DOHH2 (cell line): ENCODE measurements at regions not wholly inside any gene's neighbourhood (a gene's known extent, or its start where the extent isn't known, plus 50 kb on each side); places are given as distances from the start of the nearest gene placed in this dataset.

Source experiments
- H3F3A ChIP-seq: fragments of 200-600 bp; sonication (generic), shearing (Covaris generic); 2 replicates; pipeline ENCODE4 v1.6.0; 2016; ENCODE audit warnings: antibody characterized with exemption, mild to moderate bottlenecking; ENCODE audit not compliant: control insufficient read depth, insufficient read depth
- H3K27ac ChIP-seq: fragments of 200-600 bp; sonication (generic); 2 replicates; pipeline ENCODE4 v1.5.1; 2014; ENCODE audit warnings: low read depth, mild to moderate bottlenecking, low read length, moderate library complexity
- H3K27me3 ChIP-seq: fragments of 200-600 bp; sonication (generic); 2 replicates; pipeline ENCODE4 v1.6.1; 2014; ENCODE audit warnings: mild to moderate bottlenecking, low read length, mixed read lengths; ENCODE audit not compliant: control insufficient read depth
- H3K36me3 ChIP-seq: fragments of 200-600 bp; sonication (generic); 2 replicates; pipeline ENCODE4 v1.6.1; 2014; ENCODE audit warnings: mild to moderate bottlenecking, low read length, moderate library complexity, mixed read lengths; ENCODE audit not compliant: control insufficient read depth
- H3K4me1 ChIP-seq: fragments of 200-600 bp; sonication (generic); 2 replicates; pipeline ENCODE4 v1.6.1; 2014; ENCODE audit warnings: mild to moderate bottlenecking, low read length, mixed read lengths; ENCODE audit not compliant: control insufficient read depth
- H3K4me2 ChIP-seq: fragments of 200-600 bp; sonication (generic); 2 replicates; pipeline ENCODE4 v1.6.0; 2014; ENCODE audit warnings: mild to moderate bottlenecking, low read length, moderate library complexity
- H3K4me3 ChIP-seq: fragments of 200-600 bp; sonication (generic); 2 replicates; pipeline ENCODE4 v1.5.1; 2014; ENCODE audit warnings: mild to moderate bottlenecking, low read length, mixed read lengths
- H3K79me2 ChIP-seq: fragments of 200-600 bp; sonication (generic); 2 replicates; pipeline ENCODE4 v1.6.1; 2014; ENCODE audit warnings: mild to moderate bottlenecking, low read length, mixed read lengths; ENCODE audit not compliant: control insufficient read depth
- H3K9me2 ChIP-seq: fragments of 200-600 bp; sonication (generic); replicated peaks from 2 replicates; pipeline ENCODE4 v1.6.1; 2014; ENCODE audit warnings: mild to moderate bottlenecking, low read length, mixed read lengths; ENCODE audit not compliant: control insufficient read depth
- H3K9me3 ChIP-seq: fragments of 200-600 bp; sonication (generic); 2 replicates; pipeline ENCODE4 v1.6.1; 2014; ENCODE audit warnings: antibody characterized with exemption, low read length, mixed read lengths; ENCODE audit not compliant: control insufficient read depth, insufficient read depth
- H4K20me1 ChIP-seq: fragments of 200-600 bp; sonication (generic); 2 replicates; pipeline ENCODE4 v1.6.0; 2014; ENCODE audit warnings: low read depth, mild to moderate bottlenecking, antibody characterized with exemption, low read length, moderate library complexity; ENCODE audit not compliant: control insufficient read depth, insufficient read depth
- EZH2phosphoT487 ChIP-seq: fragments of 200-600 bp; sonication (generic); IDR thresholded peaks from 2 replicates; pipeline ENCODE4 v1.6.1; 2017; ENCODE audit warnings: borderline replicate concordance, mild to moderate bottlenecking, antibody characterized with exemption, low read length, moderate library complexity, mixed read lengths
- TF ChIP-seq, protein P1 (sequence below): fragments of 200-600 bp; sonication (generic); IDR thresholded peaks from one replicate; pipeline ENCODE4 v1.5.1; 2014; ENCODE audit warnings: antibody characterized with exemption, mild to moderate bottlenecking, low read depth, low read length; ENCODE audit not compliant: poor library complexity, severe bottlenecking

DNA sequence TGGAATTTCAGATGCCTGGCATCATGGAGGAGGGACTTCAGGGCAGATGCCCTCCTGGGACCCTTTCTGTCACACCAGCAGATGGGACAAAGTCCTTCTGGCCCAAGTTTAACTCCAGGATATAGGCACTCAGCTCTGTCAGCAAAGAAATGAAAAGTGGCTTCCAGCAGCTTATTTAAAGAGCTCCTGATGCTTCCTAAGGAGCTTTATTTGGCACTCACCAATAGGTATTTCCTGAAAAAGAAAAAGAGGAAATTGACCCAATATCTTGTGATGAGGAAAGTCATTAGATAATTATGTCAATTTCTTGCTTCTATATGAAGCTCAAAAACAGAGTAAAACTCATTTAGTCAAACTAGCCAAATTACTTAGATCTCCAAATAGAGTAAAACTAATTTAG is 224.6 kb downstream of the RAP2A start:
- H3K4me2 ChIP-seq = no peak overlapping the region
- H3K36me3 ChIP-seq = no peaks in the 10 kb centered on the region
- no peak overlapping the region for H3K27ac ChIP-seq
- H3F3A ChIP-seq = no peaks in the 10 kb centered on the region
- H3K9me3 ChIP-seq = no peaks in the 10 kb centered on the region
- H3K27me3 ChIP-seq = no peaks in the 10 kb centered on the region
- H3K4me1 ChIP-seq = no peaks in the 10 kb centered on the region
- H4K20me1 ChIP-seq = no peaks in the 10 kb centered on the region
- no peaks in the 10 kb centered on the region for H3K9me2 ChIP-seq
- TF ChIP-seq, protein P1, sequence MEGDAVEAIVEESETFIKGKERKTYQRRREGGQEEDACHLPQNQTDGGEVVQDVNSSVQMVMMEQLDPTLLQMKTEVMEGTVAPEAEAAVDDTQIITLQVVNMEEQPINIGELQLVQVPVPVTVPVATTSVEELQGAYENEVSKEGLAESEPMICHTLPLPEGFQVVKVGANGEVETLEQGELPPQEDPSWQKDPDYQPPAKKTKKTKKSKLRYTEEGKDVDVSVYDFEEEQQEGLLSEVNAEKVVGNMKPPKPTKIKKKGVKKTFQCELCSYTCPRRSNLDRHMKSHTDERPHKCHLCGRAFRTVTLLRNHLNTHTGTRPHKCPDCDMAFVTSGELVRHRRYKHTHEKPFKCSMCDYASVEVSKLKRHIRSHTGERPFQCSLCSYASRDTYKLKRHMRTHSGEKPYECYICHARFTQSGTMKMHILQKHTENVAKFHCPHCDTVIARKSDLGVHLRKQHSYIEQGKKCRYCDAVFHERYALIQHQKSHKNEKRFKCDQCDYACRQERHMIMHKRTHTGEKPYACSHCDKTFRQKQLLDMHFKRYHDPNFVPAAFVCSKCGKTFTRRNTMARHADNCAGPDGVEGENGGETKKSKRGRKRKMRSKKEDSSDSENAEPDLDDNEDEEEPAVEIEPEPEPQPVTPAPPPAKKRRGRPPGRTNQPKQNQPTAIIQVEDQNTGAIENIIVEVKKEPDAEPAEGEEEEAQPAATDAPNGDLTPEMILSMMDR = no peak
- H3K79me2 ChIP-seq = no peaks in the 10 kb centered on the region
- no peak overlapping the region for H3K4me3 ChIP-seq

DNA sequence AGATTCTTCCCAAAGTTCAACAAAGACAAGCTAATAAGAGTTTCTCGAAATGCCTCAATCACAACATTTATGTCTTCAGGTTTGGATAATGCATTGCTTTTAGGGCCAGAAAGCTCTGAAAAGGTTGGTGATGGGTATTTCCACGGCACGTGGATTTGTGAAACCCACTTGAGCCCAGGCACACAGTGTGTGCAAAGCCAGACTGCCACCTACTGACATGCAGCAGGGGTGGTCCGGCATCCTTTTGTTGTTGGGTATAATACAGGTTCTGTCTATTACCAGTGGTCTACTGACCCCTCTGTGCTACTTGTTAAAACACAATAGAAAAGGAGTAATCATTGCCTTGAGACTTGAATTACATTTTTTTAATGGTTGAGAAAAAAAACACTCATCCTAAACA is 225.6 kb downstream of the RAP2A start:
- Histone ChIP-seq H3K79me2 (no peaks in the 10 kb centered on the region), H3K27me3 (no peaks in the 10 kb centered on the region), H3K4me1 (no peaks in the 10 kb centered on the region), H3K9me2 (no peaks in the 10 kb centered on the region), H3K36me3 (no peaks in the 10 kb centered on the region), H3K9me3 (no peaks in the 10 kb centered on the region), H4K20me1 (no peaks in the 10 kb centered on the region), H3F3A (no peaks in the 10 kb centered on the region), H3K4me2 (no peak overlapping the region), H3K4me3 (no peak overlapping the region), H3K27ac (no peak overlapping the region)
- TF ChIP-seq, protein P1 = peak; percentile 9
- TF ChIP-seq EZH2phosphoT487 = no peak

DNA sequence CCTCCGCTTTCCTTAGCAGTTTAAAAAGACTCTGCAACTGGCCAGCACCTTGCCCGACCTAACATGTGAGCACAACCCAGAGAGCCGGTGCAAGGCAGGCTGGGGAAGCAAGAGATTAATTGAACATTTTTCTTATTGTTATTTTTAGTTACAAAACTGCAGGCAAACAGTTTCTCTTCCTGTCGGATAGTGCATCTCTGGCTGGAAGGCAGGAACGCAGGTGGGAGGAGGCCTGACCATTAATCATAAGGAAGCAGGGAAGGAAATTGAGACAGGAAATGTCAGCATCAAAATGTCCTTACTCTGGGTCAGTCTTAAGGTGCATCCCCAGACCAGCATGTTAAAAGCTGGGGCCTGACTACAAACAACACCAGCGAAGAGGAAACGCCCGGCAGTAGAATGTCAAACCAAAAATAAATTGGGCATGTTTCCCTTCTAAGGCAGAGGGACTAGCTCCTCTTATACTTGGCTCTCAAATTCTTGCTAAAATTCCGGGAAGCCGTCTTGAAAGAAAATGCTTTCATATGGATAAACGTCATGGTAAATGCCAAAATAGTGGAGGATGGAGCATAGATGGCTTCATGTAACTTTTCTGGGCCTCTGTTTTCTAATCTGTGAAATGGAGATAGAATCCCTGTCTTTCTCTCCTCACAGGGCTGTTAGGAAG is 226.8 kb downstream of the RAP2A start:
- Histone ChIP-seq H3K79me2 (no peaks in the 10 kb centered on the region), H3K9me2 (no peaks in the 10 kb centered on the region), H3K36me3 (no peaks in the 10 kb centered on the region), H4K20me1 (no peaks in the 10 kb centered on the region), H3K9me3 (no peaks in the 10 kb centered on the region), H3K27ac (no peak overlapping the region), H3K4me3 (no peak overlapping the region), H3K27me3 (no peaks in the 10 kb centered on the region), H3K4me1 (no peaks in the 10 kb centered on the region), H3F3A (no peaks in the 10 kb centered on the region), H3K4me2 (no peak overlapping the region)
- no peak for TF ChIP-seq EZH2phosphoT487
- TF ChIP-seq, protein P1 = no peak
